ENCODE measurements at regions not wholly inside any gene's neighbourhood (a gene's known extent, or its start where the extent isn't known, plus 50 kb on each side); places are given as distances from the start of the nearest gene placed in this dataset.

DNA sequence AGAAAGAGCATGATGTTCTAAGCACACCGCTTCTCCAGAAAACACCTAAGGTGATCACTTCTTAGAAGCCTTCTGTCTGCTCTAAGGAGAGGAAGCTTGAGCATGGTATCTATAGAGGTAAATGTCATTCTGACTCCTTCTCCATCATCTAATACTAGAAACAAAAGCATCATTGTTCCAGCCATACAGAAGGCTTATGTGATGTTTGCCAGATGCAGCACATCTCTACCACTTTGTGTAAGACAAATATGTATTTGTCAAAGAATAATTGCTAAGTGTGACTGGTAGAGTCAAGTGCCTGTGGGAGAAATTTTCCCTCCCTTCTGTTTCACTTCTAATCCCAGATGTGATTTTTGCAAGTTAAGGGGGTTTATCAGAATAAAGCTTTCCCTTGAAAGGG, 217.1 kb downstream of the HS3ST3A1 start:
- TF ChIP-seq POLR2AphosphoS5 (IDR thresholded peaks at IDR 0.05; ENCODE audit: borderline replicate concordance, low read depth, low read length) (no peak), FOXP2 (optimal IDR thresholded peaks at IDR 0.05; ENCODE audit: control extremely low read depth, extremely low read length, insufficient read depth) (no peak), EZH2 (IDR thresholded peaks at IDR 0.05) (no peak)
- H3K9me3 ChIP-seq (ENCODE audit: low read depth, low read length): no peaks in the 10 kb centered on the region
- no peaks in the 10 kb centered on the region for H3K36me3 ChIP-seq (ENCODE audit: insufficient read depth, low read length)
- H3K27ac ChIP-seq: no peak overlapping the region
- H3K4me3 ChIP-seq: no peak overlapping the region
- DNase-seq (ENCODE audit: low read depth, low spot score): no peak
- H3K9ac ChIP-seq (ENCODE audit: insufficient read length): no peak overlapping the region

DNA sequence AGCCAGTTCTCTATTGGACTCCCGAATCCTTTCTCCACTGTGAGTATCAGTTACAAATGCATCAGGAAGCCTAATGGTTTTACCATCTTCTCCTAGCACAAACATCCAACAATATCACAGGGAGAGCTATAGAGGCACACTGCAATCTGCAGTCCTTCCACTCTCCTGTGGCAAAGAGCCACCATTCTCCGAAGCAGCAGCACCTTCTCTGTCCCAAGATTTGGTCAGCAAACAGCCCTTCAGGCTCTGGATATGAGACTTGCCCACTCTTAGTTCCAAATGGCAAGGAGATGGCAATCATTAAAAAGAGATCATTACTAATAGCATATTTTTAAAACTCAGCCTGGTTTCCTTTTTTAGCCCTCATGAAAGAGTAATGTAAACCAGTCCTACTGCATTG, 223.4 kb downstream of the HS3ST3A1 start:
- no peak for DNase-seq (ENCODE audit: low read depth, low spot score)
- H3K4me3 ChIP-seq: no peak overlapping the region
- H3K9ac ChIP-seq (ENCODE audit: insufficient read length): no peak overlapping the region
- TF ChIP-seq POLR2AphosphoS5 (IDR thresholded peaks at IDR 0.05; ENCODE audit: borderline replicate concordance, low read depth, low read length) (no peak), FOXP2 (optimal IDR thresholded peaks at IDR 0.05; ENCODE audit: control extremely low read depth, extremely low read length, insufficient read depth) (no peak), EZH2 (IDR thresholded peaks at IDR 0.05) (no peak)
- H3K27ac ChIP-seq: no peak overlapping the region
- no peaks in the 10 kb centered on the region for H3K36me3 ChIP-seq (ENCODE audit: insufficient read depth, low read length)
- H3K9me3 ChIP-seq (ENCODE audit: low read depth, low read length): no peaks in the 10 kb centered on the region

DNA sequence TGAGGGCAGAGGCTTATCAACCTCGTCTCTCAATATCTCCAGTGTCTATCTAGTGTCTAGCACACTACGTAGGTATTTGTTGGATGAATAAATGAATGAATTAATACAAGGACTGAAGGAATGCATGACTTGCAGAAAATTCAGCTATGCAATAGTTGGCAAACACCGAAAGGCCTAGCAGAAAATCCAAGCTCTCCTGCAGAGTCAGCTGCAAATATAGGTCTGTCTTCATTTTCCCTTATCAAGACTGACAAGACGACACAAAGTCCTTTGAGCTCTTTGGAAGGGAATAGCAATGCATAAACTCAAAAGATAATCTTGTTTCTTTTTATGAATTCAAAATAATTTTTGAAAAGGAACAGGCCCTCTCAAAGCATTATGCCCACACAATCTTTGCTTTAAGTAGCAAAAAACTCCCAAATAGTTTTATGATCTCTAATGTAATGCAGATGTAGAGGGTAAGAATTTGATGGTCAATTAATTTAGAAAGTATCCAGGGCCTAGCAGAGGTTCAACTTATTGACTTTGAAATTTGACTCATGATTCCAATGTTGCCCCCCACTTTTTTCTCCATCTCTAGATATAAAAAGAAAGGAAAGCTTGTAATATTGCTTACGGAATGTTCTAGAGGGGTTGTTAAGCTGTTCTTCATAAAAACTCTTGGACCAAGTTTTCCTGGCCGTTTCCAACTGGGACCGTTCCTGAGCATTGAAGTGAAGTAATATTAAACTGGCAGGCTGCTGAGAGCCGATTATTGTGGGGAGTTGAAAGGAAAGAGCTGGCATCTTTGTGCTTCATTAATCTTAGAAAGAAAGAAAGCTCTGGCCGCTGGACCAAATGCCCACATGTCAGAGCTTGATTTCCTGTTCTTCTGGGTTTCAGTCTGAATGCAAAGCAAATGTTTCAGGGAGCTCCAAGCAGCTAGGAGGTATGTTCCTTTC, 227.3 kb downstream of the HS3ST3A1 start:
- no peak for DNase-seq (ENCODE audit: low read depth, low spot score)
- Histone ChIP-seq H3K36me3 (ENCODE audit: insufficient read depth, low read length) (no peaks in the 10 kb centered on the region), H3K9me3 (ENCODE audit: low read depth, low read length) (no peaks in the 10 kb centered on the region), H3K9ac (ENCODE audit: insufficient read length) (no peak overlapping the region), H3K4me3 (no peak overlapping the region), H3K27ac (no peak overlapping the region)
- TF ChIP-seq FOXP2 (optimal IDR thresholded peaks at IDR 0.05; ENCODE audit: control extremely low read depth, extremely low read length, insufficient read depth) (no peak), EZH2 (IDR thresholded peaks at IDR 0.05) (no peak), POLR2AphosphoS5 (IDR thresholded peaks at IDR 0.05; ENCODE audit: borderline replicate concordance, low read depth, low read length) (no peak)

DNA sequence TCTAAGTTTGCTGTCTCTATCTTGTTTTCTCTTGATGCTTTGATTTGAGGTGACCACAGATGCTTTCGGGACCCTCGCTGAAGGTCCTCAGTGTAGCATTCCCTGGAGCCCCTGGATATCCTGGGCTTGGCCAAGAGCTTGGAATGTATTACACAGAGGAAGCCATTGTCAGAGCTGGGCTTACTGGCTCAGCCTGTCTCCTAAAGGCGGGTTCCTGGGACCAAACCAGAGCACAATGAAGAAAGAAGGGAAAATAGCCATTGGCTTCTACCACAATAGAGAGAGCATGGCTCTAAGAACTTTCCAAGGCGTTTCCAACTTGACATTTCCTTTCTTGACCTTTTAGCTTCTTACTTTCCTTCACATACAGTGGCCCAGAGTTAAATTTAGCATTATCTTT, 229.3 kb downstream of the HS3ST3A1 start:
- Histone ChIP-seq H3K9me3 (ENCODE audit: low read depth, low read length) (no peaks in the 10 kb centered on the region), H3K27ac (no peak overlapping the region), H3K36me3 (ENCODE audit: insufficient read depth, low read length) (no peaks in the 10 kb centered on the region), H3K4me3 (no peak overlapping the region), H3K9ac (ENCODE audit: insufficient read length) (no peak overlapping the region)
- TF ChIP-seq EZH2 (IDR thresholded peaks at IDR 0.05) (no peak), POLR2AphosphoS5 (IDR thresholded peaks at IDR 0.05; ENCODE audit: borderline replicate concordance, low read depth, low read length) (no peak), FOXP2 (optimal IDR thresholded peaks at IDR 0.05; ENCODE audit: control extremely low read depth, extremely low read length, insufficient read depth) (no peak)
- no peak for DNase-seq (ENCODE audit: low read depth, low spot score)

DNA sequence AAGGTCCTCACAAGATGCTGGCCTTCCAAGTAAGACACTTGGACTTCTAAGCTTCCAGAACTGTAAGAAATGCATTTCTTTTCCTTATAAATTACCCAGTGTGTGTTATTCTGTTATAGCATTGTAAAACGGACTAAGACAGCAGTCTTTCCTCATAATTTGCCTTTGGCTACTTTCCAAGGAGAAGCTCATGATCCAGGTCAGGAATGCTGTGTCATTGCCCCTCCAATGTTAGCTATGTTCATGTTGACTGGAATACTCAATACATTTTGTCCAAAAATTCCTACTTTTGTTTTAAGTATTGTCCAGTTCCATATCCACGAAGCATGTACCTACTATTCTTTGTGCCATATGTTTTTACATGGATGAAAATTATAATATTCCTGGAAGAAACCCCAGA, 234.6 kb downstream of the HS3ST3A1 start:
- no peak overlapping the region for H3K27ac ChIP-seq
- H3K9me3 ChIP-seq (ENCODE audit: low read depth, low read length): no peaks in the 10 kb centered on the region
- no peaks in the 10 kb centered on the region for H3K36me3 ChIP-seq (ENCODE audit: insufficient read depth, low read length)
- H3K4me3 ChIP-seq: no peak overlapping the region
- DNase-seq (ENCODE audit: low read depth, low spot score): no peak
- no peak overlapping the region for H3K9ac ChIP-seq (ENCODE audit: insufficient read length)
- TF ChIP-seq POLR2AphosphoS5 (IDR thresholded peaks at IDR 0.05; ENCODE audit: borderline replicate concordance, low read depth, low read length) (no peak), FOXP2 (optimal IDR thresholded peaks at IDR 0.05; ENCODE audit: control extremely low read depth, extremely low read length, insufficient read depth) (no peak), EZH2 (IDR thresholded peaks at IDR 0.05) (no peak)

DNA sequence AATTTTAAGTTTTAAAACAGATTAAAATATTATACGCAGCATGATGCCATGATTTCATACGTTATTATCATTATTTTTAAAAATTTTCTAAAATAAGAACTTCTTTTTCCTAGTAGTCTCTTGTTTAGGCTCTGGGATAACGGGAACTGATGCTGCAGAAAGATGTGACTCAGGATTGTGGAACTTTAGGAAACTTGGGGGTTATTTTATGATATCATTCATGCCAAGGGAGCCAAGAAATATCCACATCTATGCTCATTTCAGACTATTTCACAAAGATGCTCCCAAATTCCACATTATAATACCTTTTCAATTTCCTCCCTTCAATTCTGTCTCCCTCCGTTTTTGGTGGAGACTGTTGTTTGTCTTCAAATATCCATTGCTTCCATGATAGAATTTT, 236.4 kb downstream of the HS3ST3A1 start:
- Histone ChIP-seq H3K36me3 (ENCODE audit: insufficient read depth, low read length) (no peaks in the 10 kb centered on the region), H3K4me3 (no peak overlapping the region), H3K9me3 (ENCODE audit: low read depth, low read length) (no peaks in the 10 kb centered on the region), H3K9ac (ENCODE audit: insufficient read length) (no peak overlapping the region), H3K27ac (no peak overlapping the region)
- no peak for TF ChIP-seq EZH2 (IDR thresholded peaks at IDR 0.05)
- TF ChIP-seq FOXP2 (optimal IDR thresholded peaks at IDR 0.05; ENCODE audit: control extremely low read depth, extremely low read length, insufficient read depth): no peak
- DNase-seq (ENCODE audit: low read depth, low spot score): no peak

DNA sequence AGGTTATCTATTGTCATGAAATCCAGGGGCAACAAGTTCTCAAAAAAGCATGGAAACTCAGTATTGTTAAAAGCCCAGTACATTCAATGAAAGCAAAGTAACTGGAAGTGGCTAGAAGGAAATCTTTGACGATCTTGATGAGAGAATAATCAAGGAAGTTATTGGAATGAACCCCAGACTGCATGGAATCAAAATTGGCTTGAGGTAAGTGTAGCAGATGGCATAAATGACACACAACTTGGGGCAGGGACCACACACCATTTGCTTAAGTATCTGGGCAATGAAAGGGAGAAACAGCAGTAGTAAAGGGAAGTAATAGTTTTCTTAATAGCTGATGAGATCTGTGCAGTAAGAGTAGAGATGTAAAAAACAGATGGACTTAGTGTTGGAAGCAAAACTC, 238.0 kb downstream of the HS3ST3A1 start:
- H3K27ac ChIP-seq: no peak overlapping the region
- no peak for TF ChIP-seq EZH2 (IDR thresholded peaks at IDR 0.05)
- no peak for TF ChIP-seq POLR2AphosphoS5 (IDR thresholded peaks at IDR 0.05; ENCODE audit: borderline replicate concordance, low read depth, low read length)
- no peak for TF ChIP-seq FOXP2 (optimal IDR thresholded peaks at IDR 0.05; ENCODE audit: control extremely low read depth, extremely low read length, insufficient read depth)

DNA sequence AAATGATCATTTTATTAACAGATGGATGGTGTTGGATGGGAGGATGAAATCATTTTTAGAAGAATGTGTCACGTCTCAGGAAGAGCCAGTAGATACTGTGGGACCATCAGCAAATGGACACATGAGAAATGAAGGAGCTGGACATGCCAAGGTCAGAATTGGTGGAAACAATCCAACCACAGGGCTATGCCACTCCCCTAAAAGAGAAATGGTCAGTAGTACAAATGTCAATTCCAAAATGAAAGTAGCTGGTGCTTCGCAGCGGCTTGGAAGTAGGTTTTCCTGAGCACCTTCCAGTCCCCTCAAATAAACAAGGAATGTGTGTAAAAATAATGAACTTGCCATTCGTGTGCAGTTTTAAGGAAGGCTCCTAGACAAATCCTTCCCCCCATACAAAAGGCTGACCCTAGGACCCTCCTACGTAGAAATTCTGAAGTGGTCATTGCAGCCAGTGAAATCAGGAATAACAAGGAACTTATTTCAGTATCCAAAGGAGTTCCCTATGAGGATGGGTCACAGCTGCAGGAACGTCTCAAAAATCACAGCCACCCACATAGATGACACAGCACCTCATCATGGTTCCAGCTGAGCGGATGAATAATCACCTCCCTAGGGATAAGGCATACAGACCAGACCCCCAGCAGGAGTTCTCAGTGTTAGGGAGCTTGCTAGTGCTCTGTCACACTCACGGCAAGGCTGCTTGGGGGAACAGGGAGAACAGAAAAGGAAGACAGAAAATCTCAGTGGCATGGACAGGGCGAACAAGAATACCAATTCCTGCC, 239.2 kb downstream of the HS3ST3A1 start:
- TF ChIP-seq EZH2 (IDR thresholded peaks at IDR 0.05): no peak
- TF ChIP-seq POLR2AphosphoS5 (IDR thresholded peaks at IDR 0.05; ENCODE audit: borderline replicate concordance, low read depth, low read length): no peak
- no peak for TF ChIP-seq FOXP2 (optimal IDR thresholded peaks at IDR 0.05; ENCODE audit: control extremely low read depth, extremely low read length, insufficient read depth)
- Histone ChIP-seq H3K4me3 (no peak overlapping the region), H3K27ac (no peak overlapping the region), H3K9me3 (ENCODE audit: low read depth, low read length) (no peaks in the 10 kb centered on the region), H3K36me3 (ENCODE audit: insufficient read depth, low read length) (no peaks in the 10 kb centered on the region), H3K9ac (ENCODE audit: insufficient read length) (no peak overlapping the region)
- no peak for DNase-seq (ENCODE audit: low read depth, low spot score)

More for the DNA sequence above, 238.0 kb downstream of the HS3ST3A1 start:
- DNase-seq (ENCODE audit: low read depth, low spot score): no peak
- no peak overlapping the region for H3K9ac ChIP-seq (ENCODE audit: insufficient read length)
- H3K4me3 ChIP-seq: no peak overlapping the region
- H3K36me3 ChIP-seq (ENCODE audit: insufficient read depth, low read length): no peaks in the 10 kb centered on the region
- no peaks in the 10 kb centered on the region for H3K9me3 ChIP-seq (ENCODE audit: low read depth, low read length)
